Pancreas (tissue), 10 donors: ENCODE measurements at regions not wholly inside any gene's neighbourhood (a gene's known extent, or its start where the extent isn't known, plus 50 kb on each side); places are given as distances from the start of the nearest gene placed in this dataset.
A peak's percentile ranks its signal among the peaks of the same experiment; 100 is the strongest.
"Not testable (repeated sequence)": the region's sequence is repeated elsewhere in the genome, so short reads cannot be mapped to it uniquely, and the experiment has no call there.

Experiments used
- ATAC-seq, 4 donors: fragments of 200-7000 bp; cut with Tn5 transposase; one replicate each; pipeline versions ENCODE4 v1.8.0 to v1.9.1; 2020; ENCODE audit warnings: mild to moderate bottlenecking in 4 of 4, moderate library complexity in 4 of 4
- DNase-seq, 6 donors: peaks; one replicate each; pipeline ENCODE4 v3.0.0-alpha.2; 2020
- FAIRE-seq: peaks from 2 replicates; lab custom pipeline; 2012; peaks lifted over from hg19 to GRCh38; lab: Jason Lieb, UNC
- H3K27ac ChIP-seq, 4 donors: fragments of 200-600 bp; sonication (generic); 1 replicate in 3 of 4; 2 replicates in 1 of 4; pipeline versions ENCODE4 v1.5.0 to v1.8.0; 2020
- H3K27me3 ChIP-seq, 4 donors: fragments of 200-600 bp; one replicate each; pipeline ENCODE4 v1.8.0; 2021
- H3K36me3 ChIP-seq, 3 donors: fragments of 200-600 bp; sonication (generic) in 1 of 3; one replicate each; pipeline versions ENCODE4 v1.5.0 to v1.8.0; 2020 to 2021
- H3K4me1 ChIP-seq, 3 donors: fragments of 200-600 bp; one replicate each; pipeline ENCODE4 v1.8.0; 2021
- H3K4me3 ChIP-seq, 4 donors: fragments of 200-600 bp; sonication (generic) in 2 of 4; one replicate each; pipeline versions ENCODE4 v1.5.0 to v1.8.0; 2020 to 2021
- H3K9me3 ChIP-seq, 4 donors: fragments of 200-600 bp; one replicate each; pipeline ENCODE4 v1.8.0; 2021
- WGBS, 2 donors: extraction: QIAGEN DNeasy Blood & Tissue Kit; methylation state at CpG; one replicate each; pipeline ENCODE4 v1.1.7; 2013; 5-methylcytosine and 5-hydroxymethylcytosine counted together
- intact Hi-C, 3 donors: fragments of 100-400 bp; cut with DNase I; formaldehyde crosslinking; loops; one replicate each; pipeline versions ENCODE4 v1.11.1 to v1.14.2; 2022
- TF ChIP-seq, protein P1 (sequence below), 4 donors: fragments of 200-600 bp; sonication (generic) in 3 of 4; IDR thresholded peaks; one replicate each; pipeline versions ENCODE4 v1.5.0 to v1.8.0; 2021; ENCODE audit warnings: antibody characterized with exemption in 4 of 4
- donor health status: healthy with polysubstance abuse.
- donor health status: DM: no; HTN: no; CAD: no; lungs with moderate emphysema.
- donor health status: DM: no; HTN: no; CAD: no.
- donor health status: control.
- donor health status: control.
- donor health status: Bipolar disorder and iron deficiency.
- donor health status: DM: yes; HTN: yes; CAD: no.
- donor health status: DM: no; HTN: no; CAD: no.
- donor health status: DM: no; HTN: no; CAD: no.
- donor health status: DM: yes; HTN: yes; CAD: no.

DNA sequence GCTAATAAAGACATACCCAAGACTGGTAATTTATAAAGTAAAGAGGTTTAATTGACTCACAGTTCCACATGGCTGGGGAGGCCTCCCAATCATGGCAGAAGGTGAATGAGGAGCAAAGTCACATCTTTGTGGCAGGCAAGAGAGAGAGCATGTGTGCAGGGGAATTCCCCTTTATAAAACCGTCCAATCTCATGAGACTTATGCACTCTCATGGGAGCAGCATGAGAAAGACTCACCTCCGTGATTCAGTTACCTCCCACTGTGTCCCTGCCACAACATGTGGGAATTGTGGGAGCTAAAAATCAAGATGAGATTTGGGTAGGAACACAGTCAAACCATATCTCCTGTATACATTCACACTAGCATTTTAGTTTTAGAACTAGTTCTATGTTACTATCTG lies 101.7 kb upstream of the NIPA1 start:
- H3K4me3 ChIP-seq, H3K27me3 ChIP-seq, H3K9me3 ChIP-seq, H3K4me1 ChIP-seq, DNase-seq, ATAC-seq, H3K27ac ChIP-seq, FAIRE-seq, intact Hi-C loops, H3K36me3 ChIP-seq: not testable (repeated sequence)
- 72 to 76% methylated on average over 2 of the region's 2 CpGs for WGBS, 2 donors

DNA sequence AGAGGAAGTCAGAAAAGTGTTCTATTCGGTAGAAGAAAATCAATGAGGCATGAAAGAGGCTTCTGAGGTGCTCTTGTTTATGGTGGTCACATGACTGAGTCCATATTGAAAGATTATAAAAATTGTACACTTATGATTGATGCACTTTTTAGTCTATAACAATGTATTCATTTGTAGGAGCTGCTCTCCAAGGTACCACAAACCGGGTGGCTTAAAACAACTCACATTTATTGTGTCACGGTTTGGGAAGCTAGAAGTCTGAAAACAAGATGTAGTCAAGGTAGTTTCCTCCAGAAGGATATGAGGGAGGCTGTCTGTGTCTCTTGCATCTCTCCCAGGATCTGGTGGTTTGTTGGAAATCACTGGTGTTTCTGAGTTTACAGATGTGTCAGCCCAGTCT lies 86.6 kb upstream of the NIPA1 start:
- H3K27ac ChIP-seq, H3K27me3 ChIP-seq, H3K9me3 ChIP-seq, H3K4me3 ChIP-seq, H3K4me1 ChIP-seq, FAIRE-seq, ATAC-seq, DNase-seq, intact Hi-C loops, H3K36me3 ChIP-seq: not testable (repeated sequence)
- WGBS, 2 donors = 43 to 52% methylated on average over 3 of the region's 3 CpGs

DNA sequence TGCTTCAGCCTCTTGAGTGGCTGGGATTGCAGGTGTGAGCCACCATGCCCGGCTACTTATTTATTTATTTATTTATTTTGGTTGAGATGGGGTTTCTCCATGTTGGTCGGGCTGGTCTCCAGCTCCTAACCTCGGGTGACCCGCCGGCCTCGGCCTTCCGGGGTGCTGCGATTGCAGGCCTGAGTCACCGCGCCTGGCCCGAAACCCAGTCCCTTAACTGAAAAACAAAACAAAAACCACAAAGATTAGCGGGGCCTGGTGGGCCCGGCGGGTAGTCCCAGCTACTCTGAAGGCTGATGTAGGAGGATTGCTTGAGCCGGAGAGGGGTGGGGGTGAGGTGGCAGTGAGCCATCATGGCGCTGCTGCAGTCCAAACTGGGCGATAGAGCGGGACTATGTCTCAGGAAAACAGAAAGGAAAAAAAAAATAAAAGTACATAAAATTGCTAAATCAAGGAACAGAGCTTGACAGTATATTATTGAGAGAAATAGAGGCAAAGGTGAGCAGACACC lies 75.6 kb upstream of the NIPA1 start:
- H3K36me3 ChIP-seq, H3K4me3 ChIP-seq, ATAC-seq, H3K27me3 ChIP-seq, H3K9me3 ChIP-seq, FAIRE-seq, H3K4me1 ChIP-seq, H3K27ac ChIP-seq, intact Hi-C loops: not testable (repeated sequence)
- 94 to 97% methylated on average over 16 to 18 of the region's 18 CpGs for WGBS, 2 donors
- peak in 1 of 6 donors; percentile 15 for DNase-seq

GRCh38 chr15:22713933-22714332 lies 72.5 kb upstream of the NIPA1 start:
- H3K4me1 ChIP-seq, H3K27ac ChIP-seq, DNase-seq, H3K27me3 ChIP-seq, FAIRE-seq, H3K36me3 ChIP-seq, ATAC-seq, H3K9me3 ChIP-seq, intact Hi-C loops: not testable (repeated sequence)
- WGBS, 2 donors = 0 to 9% methylated on average over 1 of the region's 1 CpG
- H3K4me3 ChIP-seq = peak overlapping the region in 1 of 4 donors; percentile 38

- H3K4me1 ChIP-seq, intact Hi-C loops, H3K36me3 ChIP-seq, H3K27me3 ChIP-seq, H3K9me3 ChIP-seq, FAIRE-seq, H3K27ac ChIP-seq: not testable (repeated sequence)
- ATAC-seq (peak in 3 of 4 donors; percentile 60 to 77 (median 72)), DNase-seq (peak in 2 of 6 donors; percentile 41 to 62)
- peak overlapping the region in 2 of 4 donors; percentile 14 to 38 for H3K4me3 ChIP-seq
- WGBS, 2 donors = 5% methylated on average over 41 to 65 of the region's 77 CpGs
Observed at GRCh38 chr15:22714358-22715132, 71.9 kb upstream of the NIPA1 start.

DNA sequence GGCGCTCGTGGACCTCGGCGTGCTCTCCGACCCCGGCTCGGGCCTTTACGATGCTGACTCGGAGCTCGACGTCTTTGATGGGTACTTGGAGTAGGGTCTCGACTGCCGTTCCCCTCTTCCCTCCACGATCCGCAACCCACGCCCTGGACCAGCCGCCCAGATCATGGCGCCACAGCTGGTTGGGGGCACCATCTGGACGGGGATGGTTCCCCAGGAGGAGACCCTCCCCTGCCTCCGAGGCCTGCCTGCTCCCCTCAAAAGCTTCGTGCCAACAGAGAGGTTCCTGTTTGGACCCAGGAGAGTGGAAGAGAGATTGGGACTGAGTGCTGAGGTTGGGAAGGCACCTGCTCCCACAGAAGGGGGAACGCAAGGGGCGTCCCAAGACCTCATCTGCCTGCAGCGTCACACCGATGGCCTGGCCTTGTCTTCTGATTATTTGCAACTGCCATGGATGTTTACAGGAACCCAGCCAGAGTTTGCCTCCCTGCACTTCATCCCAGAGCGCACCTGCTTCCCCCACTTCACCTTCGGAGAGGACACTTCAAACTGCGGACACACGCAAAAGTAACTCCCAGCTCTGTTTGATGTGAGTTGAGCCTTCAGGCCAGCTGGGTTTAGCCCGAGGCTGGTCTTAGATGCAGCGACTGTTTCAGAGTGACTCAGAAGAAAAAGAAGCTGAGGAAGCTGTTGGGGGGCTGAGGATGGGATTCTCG lies 71.2 kb upstream of the NIPA1 start:
- 53 to 55% methylated on average over 19 of the region's 32 CpGs for WGBS, 2 donors
- intact Hi-C loops, H3K4me1 ChIP-seq, H3K36me3 ChIP-seq, FAIRE-seq, H3K27ac ChIP-seq, H3K4me3 ChIP-seq, H3K27me3 ChIP-seq, H3K9me3 ChIP-seq: not testable (repeated sequence)
- DNase-seq (peak in 2 of 6 donors; percentile 25 to 49), ATAC-seq (peak in 2 of 4 donors; percentile 9 to 41)

GRCh38 chr15:22719980-22720379 lies 66.5 kb upstream of the NIPA1 start:
- FAIRE-seq, H3K4me3 ChIP-seq, H3K4me1 ChIP-seq, ATAC-seq, H3K9me3 ChIP-seq, H3K27me3 ChIP-seq, intact Hi-C loops, H3K27ac ChIP-seq, H3K36me3 ChIP-seq, DNase-seq: not testable (repeated sequence)
- 36 to 71% methylated on average over 1 of the region's 1 CpG for WGBS, 2 donors
- TF ChIP-seq, protein P1, sequence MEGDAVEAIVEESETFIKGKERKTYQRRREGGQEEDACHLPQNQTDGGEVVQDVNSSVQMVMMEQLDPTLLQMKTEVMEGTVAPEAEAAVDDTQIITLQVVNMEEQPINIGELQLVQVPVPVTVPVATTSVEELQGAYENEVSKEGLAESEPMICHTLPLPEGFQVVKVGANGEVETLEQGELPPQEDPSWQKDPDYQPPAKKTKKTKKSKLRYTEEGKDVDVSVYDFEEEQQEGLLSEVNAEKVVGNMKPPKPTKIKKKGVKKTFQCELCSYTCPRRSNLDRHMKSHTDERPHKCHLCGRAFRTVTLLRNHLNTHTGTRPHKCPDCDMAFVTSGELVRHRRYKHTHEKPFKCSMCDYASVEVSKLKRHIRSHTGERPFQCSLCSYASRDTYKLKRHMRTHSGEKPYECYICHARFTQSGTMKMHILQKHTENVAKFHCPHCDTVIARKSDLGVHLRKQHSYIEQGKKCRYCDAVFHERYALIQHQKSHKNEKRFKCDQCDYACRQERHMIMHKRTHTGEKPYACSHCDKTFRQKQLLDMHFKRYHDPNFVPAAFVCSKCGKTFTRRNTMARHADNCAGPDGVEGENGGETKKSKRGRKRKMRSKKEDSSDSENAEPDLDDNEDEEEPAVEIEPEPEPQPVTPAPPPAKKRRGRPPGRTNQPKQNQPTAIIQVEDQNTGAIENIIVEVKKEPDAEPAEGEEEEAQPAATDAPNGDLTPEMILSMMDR (IDR thresholded peaks at IDR 0.05) = peak in 1 of 4 donors; percentile 6

- intact Hi-C loops, ATAC-seq: not testable (repeated sequence)
- 90% methylated on average over 2 of the region's 2 CpGs; no CpG with 5 or more reads in 1 of the 2 donors for WGBS, 2 donors
Observed at GRCh38 chr15:22726104-22726503, 60.3 kb upstream of the NIPA1 start.

DNA sequence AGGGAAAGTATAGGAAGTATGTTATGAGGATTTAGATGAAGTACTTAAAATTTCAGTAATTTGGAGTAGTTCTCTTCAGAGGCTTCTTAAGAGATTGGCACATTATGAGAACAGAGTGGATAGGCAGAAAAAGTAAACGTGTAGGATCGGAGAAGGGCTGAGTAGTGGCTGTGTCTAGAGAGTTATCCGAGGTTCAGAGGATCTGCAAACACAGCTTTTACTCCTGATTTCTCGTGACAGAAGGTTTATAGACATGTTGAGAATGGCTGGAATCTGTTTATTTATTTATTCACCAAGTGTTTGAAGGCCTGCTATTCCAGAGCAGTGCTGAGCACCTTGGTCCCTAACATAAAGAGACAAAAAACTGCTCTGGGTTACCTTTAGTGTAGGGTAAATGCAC lies 51.4 kb upstream of the NIPA1 start:
- intact Hi-C loops, FAIRE-seq, ATAC-seq, H3K4me3 ChIP-seq, H3K27me3 ChIP-seq, H3K4me1 ChIP-seq, H3K9me3 ChIP-seq, H3K27ac ChIP-seq, DNase-seq, H3K36me3 ChIP-seq: not testable (repeated sequence)
- WGBS, 2 donors = 49 to 60% methylated on average over 4 of the region's 4 CpGs

More at GRCh38 chr15:22726104-22726503, 60.3 kb upstream of the NIPA1 start:
- H3K4me1 ChIP-seq, H3K27me3 ChIP-seq, H3K9me3 ChIP-seq, H3K27ac ChIP-seq, FAIRE-seq, H3K4me3 ChIP-seq, DNase-seq, H3K36me3 ChIP-seq: not testable (repeated sequence)
